Stomach (tissue), 8 donors: ENCODE measurements at regions not wholly inside any gene's neighbourhood (a gene's known extent, or its start where the extent isn't known, plus 50 kb on each side); places are given as distances from the start of the nearest gene placed in this dataset.

Experiments used
- DNase-seq, 2 donors: peaks; one replicate each; pipeline versions ENCODE4 v3.0.0 to v3.0.0-alpha.2; 2013 to 2019
- H3K27ac ChIP-seq, 5 donors: fragments of 200-600 bp in 4 of 5; sonication (generic) in 4 of 5; one replicate each; pipeline ENCODE4 v1.5.1; 2013 to 2019; ENCODE audit warnings: mild to moderate bottlenecking in 1 of 5, moderate library complexity in 1 of 5
- H3K27me3 ChIP-seq, 3 donors: fragments of 200-600 bp; sonication (generic); one replicate each; pipeline ENCODE4 v1.5.1; 2017 to 2019; ENCODE audit warnings: mixed run types in 1 of 3
- H3K36me3 ChIP-seq, 4 donors: fragments of 200-600 bp; sonication (generic); 1 replicate in 3 of 4; 2 replicates in 1 of 4; pipeline ENCODE4 v1.5.1; 2016 to 2019
- H3K4me1 ChIP-seq, 4 donors: fragments of 200-600 bp; sonication (generic); one replicate each; pipeline ENCODE4 v1.5.1; 2016 to 2019
- H3K4me3 ChIP-seq, 4 donors: fragments of 200-600 bp; sonication (generic) in 3 of 4; one replicate each; pipeline ENCODE4 v1.5.1; 2016 to 2019; ENCODE audit warnings: mild to moderate bottlenecking in 1 of 4
- H3K9me3 ChIP-seq, 4 donors: fragments of 200-600 bp; sonication (generic); one replicate each; pipeline ENCODE4 v1.5.1; 2016 to 2019
- CTCF ChIP-seq, 7 experiments: fragments of 450-650 bp in 4 of 7; fragments of 200-600 bp in 3 of 7; sonication (generic) in 3 of 7; IDR thresholded peaks; one replicate each; pipeline ENCODE4 v1.5.1; 2016 to 2019; ENCODE audit warnings: antibody characterized with exemption in 7 of 7, control low read depth in 2 of 7, mild to moderate bottlenecking in 1 of 7
- EP300 ChIP-seq: sonication (generic); formaldehyde crosslinking; IDR thresholded peaks from one replicate; pipeline ENCODE4 v1.6.1; 2017; ENCODE audit warnings: antibody characterized with exemption
- POLR2A ChIP-seq, 4 donors: fragments of 450-650 bp; IDR thresholded peaks; one replicate each; pipeline ENCODE4 v1.6.1; 2016; ENCODE audit warnings: antibody characterized with exemption in 4 of 4, control low read depth in 2 of 4, mild to moderate bottlenecking in 1 of 4, moderate library complexity in 1 of 4
- POLR2AphosphoS5 ChIP-seq, 3 donors: sonication (generic); formaldehyde crosslinking; IDR thresholded peaks; one replicate each; pipeline ENCODE4 v1.6.1; 2016; ENCODE audit warnings: antibody characterized with exemption in 3 of 3
- WGBS, 5 donors: extraction: QIAGEN DNeasy Blood & Tissue Kit in 3 of 5; methylation state at CpG; one replicate each; pipeline versions ENCODE4 v1.1.5 to v1.1.7; 2013 to 2018; 5-methylcytosine and 5-hydroxymethylcytosine counted together
- intact Hi-C: fragments of 100-400 bp; cut with DNase I; formaldehyde crosslinking; loops from one replicate; pipeline ENCODE4 v1.15.1; 2023; ENCODE audit warnings: low total_unique reads
- donor health status: healthy with polysubstance abuse.
- donor health status: Bipolar disorder and iron deficiency.
- donor health status: healthy.

- no peaks in the 10 kb centered on the region for H3K36me3 ChIP-seq
- no peak for DNase-seq
- intact Hi-C loops = no loop called here
- no peak overlapping the region for H3K4me3 ChIP-seq
- H3K9me3 ChIP-seq = no peaks in the 10 kb centered on the region
- 73 to 79% (median 77%) methylated on average over 7 of the region's 7 CpGs for WGBS, 5 donors
- H3K4me1 ChIP-seq = peaks cover 0 to 17% (median 0%) of the 10 kb centered on the region in 4 donors
- no peak overlapping the region for H3K27ac ChIP-seq
- peaks cover 0 to 30% (median 0%) of the 10 kb centered on the region in 3 donors for H3K27me3 ChIP-seq
- no peak for TF ChIP-seq POLR2AphosphoS5 (IDR thresholded peaks at IDR 0.05)
- no peak for TF ChIP-seq CTCF (IDR thresholded peaks at IDR 0.05)
- no peak for TF ChIP-seq POLR2A (IDR thresholded peaks at IDR 0.05)
- no peak for TF ChIP-seq EP300
Measured at GRCh38 chr1:25018110-25018735, 88.1 kb upstream of the RUNX3 start.

GRCh38 chr1:25017436-25018109 is 87.5 kb upstream of the RUNX3 start:
- intact Hi-C loops = no loop called here
- H3K4me3 ChIP-seq = no peak overlapping the region
- peaks cover 0 to 11% (median 0%) of the 10 kb centered on the region in 4 donors for H3K4me1 ChIP-seq
- H3K9me3 ChIP-seq = no peaks in the 10 kb centered on the region
- WGBS, 5 donors = 65 to 78% (median 72%) methylated on average over 6 to 11 of the region's 11 CpGs
- H3K36me3 ChIP-seq = no peaks in the 10 kb centered on the region
- peaks cover 0 to 30% (median 0%) of the 10 kb centered on the region in 3 donors for H3K27me3 ChIP-seq
- no peak for DNase-seq
- TF ChIP-seq EP300 (no peak), POLR2AphosphoS5 (IDR thresholded peaks at IDR 0.05) (no peak)
- H3K27ac ChIP-seq = no peak overlapping the region

- H3K4me3 ChIP-seq = no peak overlapping the region
- TF ChIP-seq POLR2A (IDR thresholded peaks at IDR 0.05) (no peak), CTCF (IDR thresholded peaks at IDR 0.05) (no peak), POLR2AphosphoS5 (IDR thresholded peaks at IDR 0.05) (no peak)
- H3K27ac ChIP-seq = no peak overlapping the region
- H3K9me3 ChIP-seq = no peaks in the 10 kb centered on the region
- peaks cover 0 to 39% (median 4%) of the 10 kb centered on the region in 3 donors for H3K27me3 ChIP-seq
- H3K36me3 ChIP-seq = no peaks in the 10 kb centered on the region
- WGBS, 5 donors = 81 to 87% (median 84%) methylated on average over 14 to 17 of the region's 17 CpGs
- DNase-seq = no peak
- intact Hi-C loops = no loop called here
- no peaks in the 10 kb centered on the region for H3K4me1 ChIP-seq
Measured at GRCh38 chr1:25012966-25013962, 83.2 kb upstream of the RUNX3 start.

GRCh38 chr1:25011943-25012638 is 82.0 kb upstream of the RUNX3 start:
- intact Hi-C loops = no loop called here
- 55 to 65% (median 60%) methylated on average over 13 of the region's 13 CpGs for WGBS, 5 donors
- Histone ChIP-seq H3K4me3 (no peak overlapping the region), H3K27ac (no peak overlapping the region), H3K27me3 (peaks cover 0 to 39% (median 4%) of the 10 kb centered on the region in 3 donors), H3K4me1 (peaks cover 3 to 8% (median 5%) of the 10 kb centered on the region in 4 donors), H3K36me3 (no peaks in the 10 kb centered on the region), H3K9me3 (no peaks in the 10 kb centered on the region)
- no peak for DNase-seq
- TF ChIP-seq POLR2AphosphoS5 (IDR thresholded peaks at IDR 0.05) = no peak
- no peak for TF ChIP-seq POLR2A (IDR thresholded peaks at IDR 0.05)
- TF ChIP-seq EP300 = no peak
- TF ChIP-seq CTCF (IDR thresholded peaks at IDR 0.05) = no peak
